ENCODE measurements at regions not wholly inside any gene's neighbourhood (a gene's known extent, or its start where the extent isn't known, plus 50 kb on each side); places are given as distances from the start of the nearest gene placed in this dataset.
"Not testable (repeated sequence)": the region's sequence is repeated elsewhere in the genome, so short reads cannot be mapped to it uniquely, and the experiment has no call there.

DNA sequence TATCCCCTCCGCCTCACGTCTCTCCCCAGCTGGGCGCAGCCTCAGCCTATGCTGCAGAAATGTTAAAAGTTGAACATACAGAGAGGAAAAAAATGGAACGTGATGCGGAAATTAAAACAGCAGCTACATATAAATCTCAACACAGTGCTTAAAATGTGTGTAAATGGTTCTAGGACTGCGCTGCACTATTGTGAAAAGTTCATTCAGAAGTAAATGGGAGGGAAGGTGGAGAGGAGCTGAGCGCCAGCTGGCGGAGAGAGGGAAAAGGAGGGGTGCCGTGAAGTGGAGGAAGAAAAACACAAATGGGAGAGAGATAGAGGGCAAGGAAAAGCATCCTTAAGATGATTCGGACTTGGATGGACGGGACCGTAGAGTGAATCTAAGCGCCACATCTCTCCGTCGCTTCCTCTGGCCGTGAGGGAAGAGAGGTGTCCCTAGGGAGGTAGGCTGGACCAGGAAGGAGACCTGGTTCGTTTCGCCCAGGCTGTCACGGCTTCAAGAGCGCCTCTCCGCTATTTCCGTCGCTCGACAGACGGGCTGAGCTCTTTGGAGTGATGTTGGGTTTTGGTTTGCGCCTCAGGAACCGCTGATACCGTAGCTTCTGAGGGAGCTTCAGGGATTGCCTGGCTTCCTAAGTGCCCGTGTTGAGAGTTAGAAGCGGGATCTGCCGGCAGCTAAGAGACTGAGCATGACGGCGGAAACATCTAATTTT, 113.7 kb downstream of the TRIM27 start:
- no peak for DNase-seq

DNA sequence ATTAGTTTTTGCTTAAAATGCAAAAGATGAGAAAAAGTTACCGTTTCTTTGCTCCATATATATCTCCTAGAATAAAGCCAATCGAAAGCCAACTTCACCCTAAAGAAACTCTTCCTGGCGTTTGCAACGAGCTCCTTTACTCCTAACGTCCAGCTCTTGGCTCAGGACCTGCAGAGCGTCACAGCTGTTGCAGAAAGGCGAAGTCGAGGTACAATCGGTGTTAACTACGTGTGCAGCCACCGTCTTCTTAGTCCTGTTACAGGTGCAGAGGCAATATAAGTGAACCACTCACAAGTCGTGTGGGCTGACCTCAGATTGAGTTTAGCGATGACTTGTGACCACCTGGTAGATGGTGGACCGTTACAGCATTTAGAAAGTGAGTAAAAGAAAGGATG, 113.1 kb downstream of the TRIM27 start:
- DNase-seq, result no peak

DNA sequence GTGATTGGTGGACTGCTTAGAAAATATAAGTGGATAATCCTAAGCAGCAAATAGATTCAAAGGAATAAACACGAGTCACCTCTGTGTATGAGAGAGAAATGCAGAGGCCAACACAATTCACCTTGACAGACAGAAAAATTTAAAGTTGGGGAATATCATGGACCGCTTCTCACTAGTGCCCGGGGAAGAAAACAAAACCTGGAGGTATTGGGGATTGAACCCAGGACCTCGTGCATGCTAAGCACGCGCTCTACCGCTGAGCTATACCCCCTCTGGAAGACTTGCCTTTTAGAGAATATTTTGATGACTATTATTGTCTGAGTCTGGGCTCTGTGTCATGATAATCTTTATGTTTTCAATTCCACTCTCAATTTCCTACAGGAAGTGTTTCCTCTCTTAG, 111.9 kb downstream of the TRIM27 start:
- peak; percentile 35 for DNase-seq

DNA sequence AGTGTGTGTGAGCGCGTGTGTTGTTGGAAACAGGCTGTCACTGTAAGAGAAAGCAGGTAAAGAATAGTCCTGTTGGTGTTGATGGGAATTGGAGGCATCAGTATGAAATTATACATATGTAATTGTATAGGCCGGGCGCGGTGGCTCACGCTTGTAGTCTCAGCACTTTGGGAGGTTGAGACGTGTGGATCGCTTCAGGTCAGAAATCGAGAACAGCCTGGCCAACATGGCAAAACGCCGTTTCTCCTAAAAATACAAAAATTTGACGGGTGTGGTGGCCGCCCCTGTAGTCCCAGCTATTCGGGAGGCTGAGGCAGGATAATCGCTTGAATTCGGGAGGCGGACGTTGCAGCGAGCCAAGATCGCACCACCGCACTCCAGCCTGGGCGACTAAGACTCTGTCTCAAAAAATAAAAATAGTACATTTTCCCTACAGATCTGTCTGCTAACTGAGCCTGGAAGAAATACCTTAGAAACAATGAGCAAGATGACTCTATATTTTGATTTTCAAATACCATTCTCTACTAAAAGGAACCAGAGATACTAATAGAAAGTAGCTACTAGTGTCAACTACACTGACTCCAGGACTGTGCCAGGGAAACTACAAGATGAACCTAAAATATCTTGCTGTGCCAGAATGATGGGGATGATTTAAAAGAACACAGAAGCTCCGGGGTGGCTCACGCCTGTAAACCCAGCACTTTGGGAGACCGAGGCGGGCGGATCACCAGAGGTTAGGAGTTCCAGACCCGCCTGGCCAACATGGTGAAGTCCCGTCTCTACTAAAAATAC, 110.8 kb downstream of the TRIM27 start:
- DNase-seq, result no peak

DNA sequence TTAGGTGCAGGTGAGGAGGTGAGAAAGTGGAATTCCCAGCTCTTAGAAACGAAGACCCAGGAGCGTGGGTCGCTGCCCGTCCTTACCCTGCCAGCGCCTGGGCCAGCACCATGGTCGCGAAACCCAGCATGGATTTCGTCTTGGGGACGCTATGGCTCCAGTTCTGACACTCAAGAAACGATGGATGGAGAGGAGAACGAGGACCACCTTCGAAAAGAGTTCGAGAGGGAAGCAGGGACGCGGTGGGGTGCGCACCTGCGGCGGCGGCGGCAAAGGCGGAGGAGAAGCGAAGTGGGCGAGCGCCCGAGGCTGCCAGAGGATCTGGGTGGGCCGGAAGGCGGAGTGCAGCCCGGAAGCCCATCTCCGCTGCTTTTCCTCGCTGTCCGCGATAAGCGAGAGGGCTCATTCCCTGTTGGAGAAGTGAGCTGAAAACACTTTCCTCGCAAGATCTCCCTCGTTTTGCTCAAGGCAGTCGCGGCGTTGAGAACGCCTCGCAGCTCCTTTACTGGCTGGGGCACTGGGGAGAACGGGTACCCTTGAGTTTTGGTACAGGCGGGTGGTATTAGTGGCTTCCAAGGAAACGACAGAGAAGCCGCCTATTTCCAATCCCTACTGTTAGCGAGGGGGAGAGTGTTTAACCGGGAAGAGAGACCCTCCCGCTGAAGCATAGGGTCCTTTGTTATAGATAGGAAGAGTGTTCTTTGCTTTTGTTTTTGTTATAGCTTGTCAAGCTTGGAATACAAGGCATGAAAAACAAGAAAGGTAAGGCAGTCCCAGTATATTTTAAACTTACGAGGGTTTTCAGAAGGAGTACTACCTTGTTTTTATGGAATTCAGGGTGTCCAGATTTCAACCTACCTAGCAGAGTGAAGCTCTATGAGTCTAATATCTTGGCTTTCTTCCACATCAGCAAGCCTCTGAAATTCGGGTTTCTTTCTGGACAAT, 109.5 kb downstream of the TRIM27 start:
- DNase-seq, result no peak

DNA sequence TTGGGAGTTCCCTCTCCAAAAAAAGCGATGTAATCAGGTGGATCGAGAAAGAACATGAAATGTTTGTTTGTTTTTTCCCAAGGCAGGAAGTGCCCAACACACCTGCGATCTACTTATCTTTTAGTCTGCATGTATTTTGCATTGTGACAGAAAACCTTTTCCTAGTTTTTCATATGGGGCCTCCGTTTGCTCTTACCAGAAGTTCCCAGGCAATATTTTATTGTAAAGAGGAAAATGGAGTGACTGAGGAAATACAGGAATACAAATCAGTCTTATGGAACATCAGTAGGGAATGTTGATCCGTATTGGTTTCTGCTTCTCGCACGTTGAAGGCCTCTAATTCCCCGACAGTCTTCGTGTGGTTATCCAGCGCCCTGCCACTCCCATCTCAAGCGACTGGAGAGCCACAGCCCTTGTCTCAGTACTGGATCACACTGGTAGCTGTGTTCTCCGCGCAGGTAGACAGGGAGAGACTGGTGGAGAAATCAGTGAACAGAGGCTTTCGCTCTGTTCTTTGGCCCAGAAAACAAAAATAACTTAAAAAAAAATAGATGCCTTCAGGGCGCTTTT, 107.4 kb downstream of the TRIM27 start:
- DNase-seq, result no peak

DNA sequence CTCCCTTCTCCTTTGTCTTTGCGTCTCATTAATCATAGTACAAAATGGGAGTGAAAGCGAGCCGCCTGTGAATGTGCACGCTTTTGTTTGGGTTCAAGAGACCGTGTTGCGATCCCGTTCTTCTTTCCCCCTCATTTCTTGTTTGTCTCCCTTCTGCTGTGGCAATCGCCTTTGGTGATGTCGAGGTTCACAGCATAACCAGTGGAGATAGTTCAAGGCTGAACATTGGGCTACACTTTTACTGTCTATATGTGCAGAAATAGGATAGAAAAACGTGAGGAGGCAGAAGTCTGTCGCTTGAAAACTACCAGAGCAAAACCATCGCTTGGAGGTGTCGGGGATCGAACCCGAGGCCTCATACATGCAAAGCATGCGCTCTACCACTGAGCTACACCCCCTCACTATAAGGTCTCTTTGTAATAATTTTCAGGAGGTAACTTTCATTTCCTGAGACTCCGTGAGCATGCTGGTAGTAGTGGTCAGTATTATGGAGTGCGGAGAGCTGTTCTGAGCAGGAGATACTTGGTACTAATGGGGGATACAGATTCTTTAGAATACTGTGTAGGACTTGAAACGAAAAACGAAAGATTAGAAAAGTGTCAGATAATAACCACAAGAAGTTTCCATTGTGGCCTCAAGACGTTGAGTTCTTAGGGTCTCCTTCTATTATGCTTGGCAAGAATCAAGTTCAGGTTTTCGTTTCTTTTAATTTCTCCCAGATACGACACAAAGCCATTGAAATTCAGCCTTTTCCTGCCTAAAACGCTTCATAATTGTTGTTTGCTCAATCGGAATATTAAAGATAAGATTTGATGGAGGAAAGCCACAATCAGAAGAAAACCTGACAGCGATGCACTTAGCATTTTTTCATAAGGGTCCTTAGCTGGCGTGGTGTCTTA, 106.6 kb downstream of the TRIM27 start:
- peak; percentile 78 for DNase-seq

DNA sequence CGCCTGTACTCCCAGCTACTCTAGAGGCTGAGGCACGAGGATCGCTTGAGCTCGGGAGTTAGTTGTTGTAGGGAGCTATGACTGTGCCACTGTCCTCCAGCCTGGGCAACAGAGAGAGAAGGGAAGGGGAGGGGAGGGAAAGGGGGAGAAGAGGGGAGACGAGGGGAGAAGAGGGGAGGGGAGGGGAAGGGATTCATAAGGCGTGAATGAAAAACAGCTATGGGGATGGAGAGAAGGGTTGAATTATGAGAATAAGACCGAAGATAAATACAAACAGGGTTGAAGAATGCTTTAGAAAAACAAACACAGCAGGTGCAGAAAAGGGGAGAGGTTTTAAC, 106.0 kb downstream of the TRIM27 start:
- DNase-seq, result no peak

DNA sequence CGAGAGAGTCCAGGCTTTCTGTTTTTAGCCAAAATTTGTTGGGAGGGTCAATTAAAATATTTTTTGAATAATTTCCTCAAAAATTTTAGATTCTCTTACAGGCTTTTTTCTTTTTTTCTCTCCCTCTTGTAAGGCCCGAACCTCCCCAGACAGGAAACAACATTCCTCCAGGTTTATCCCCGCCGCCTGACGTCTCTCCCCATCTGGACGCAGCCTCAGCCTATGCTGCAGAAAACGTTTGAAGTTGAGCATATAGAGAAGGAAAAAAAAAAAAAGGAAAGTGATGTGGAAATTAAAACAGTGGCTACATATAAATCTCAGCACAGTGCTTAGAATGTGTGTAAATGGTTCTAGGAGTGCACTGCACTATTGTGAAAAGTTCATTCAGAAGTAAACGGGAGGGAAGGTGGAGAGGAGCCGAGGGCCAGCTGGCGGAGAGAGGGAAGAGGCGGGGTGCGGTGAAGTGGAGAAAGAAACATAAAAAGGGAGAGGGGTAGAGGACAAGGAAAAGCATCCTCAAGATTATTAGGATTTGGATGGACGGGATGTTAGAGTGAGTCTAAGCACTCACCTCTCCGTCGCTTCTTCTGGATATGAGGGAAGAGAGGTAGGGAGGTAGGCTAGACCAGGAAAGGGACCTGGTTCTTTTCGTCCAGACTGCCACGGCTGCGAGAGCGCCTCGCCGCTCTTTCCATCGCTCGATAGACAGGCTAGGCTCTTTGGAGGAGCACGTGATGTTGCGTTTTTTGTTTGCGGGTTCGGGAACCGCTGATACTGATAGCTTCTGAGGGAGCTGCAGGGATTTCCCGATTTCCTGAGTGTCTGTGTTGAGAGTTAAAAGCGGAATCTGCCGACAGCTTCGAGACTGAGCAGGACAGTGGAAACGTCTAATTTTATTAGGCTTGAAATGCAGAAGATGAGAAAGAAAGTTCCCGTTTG, 98.7 kb downstream of the TRIM27 start:
- no peak for DNase-seq

DNA sequence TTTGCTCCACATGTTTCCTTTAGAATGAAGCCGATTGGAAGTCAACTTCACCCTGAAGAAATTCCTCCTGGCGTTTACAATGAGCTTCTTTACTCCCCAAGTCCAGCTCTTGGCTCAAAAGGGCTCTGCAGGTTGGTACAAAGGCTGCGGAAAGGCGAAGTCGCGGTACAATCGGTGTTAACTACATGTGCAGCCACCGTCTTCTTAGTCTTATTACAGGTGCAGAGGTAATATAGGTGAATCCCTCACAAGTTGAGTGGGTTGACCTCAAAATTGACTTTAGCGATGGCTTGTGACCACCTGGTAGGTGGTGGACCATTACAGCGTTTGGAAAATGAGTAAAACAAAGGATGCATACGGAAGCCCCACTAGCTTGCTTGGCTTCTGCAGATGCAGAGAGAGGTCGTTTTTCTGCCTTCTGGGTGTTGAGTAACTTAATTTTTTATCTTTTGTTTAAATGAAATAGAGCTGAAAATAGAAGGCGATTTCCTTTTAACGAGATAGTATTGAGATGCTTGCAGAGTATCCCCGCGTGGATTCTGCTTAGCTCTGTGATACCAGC, 98.0 kb downstream of the TRIM27 start:
- DNase-seq, result no peak

DNA sequence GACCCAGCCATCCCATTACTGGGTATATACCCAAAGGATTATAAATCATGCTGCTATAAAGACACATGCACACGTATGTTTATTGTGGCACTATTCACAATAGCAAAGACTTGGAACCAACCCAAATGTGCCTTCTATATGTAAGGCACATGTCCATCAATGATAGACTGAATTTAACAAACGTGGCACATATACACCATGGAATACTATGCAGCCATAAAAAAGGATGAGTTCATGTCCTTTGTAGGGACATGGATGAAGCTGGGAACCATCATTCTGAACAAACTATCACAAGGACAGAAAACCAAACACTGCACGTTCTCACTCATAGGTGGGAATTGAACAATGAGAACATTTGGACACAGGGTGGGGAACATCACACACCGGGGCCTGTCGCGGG, 92.1 kb downstream of the TRIM27 start:
- DNase-seq, result not testable (repeated sequence)

DNA sequence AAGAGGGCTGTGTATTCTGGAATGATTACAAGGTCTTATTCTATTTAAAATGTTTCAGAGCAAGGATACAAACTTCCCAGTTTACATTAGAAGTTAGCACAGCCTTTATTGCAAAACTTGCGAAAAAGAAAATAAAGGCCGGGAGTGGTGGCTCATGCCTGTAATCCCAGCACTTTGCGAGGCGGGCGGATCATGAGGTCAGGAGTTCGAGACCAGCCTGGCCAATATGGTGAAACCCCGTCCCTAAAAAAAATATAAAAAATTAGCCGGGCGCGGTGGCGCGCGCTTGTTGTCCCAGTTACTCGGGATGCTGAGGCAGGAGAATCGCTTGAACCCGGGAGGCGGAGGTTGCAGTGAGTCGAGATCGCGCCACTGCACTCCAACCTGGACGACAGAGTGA, 87.1 kb downstream of the TRIM27 start:
- DNase-seq, result not testable (repeated sequence)

DNA sequence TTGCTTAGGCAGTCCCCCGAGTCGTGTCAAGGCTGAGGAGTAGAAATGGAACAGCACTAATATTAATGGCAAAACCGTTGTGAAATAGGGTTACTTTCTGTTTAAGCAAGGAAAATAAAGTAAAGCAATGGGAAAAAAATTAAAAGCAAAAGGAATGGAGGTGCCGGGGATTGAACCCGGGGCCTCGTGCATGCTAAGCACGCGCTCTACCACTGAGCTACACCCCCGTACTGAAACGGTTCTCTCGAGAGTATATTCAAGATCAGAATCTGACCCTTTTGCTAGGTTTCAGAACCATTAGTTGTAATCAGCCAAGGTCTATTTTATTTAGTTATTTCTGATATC, 85.5 kb downstream of the TRIM27 start:
- peak; percentile 89 for DNase-seq

DNA sequence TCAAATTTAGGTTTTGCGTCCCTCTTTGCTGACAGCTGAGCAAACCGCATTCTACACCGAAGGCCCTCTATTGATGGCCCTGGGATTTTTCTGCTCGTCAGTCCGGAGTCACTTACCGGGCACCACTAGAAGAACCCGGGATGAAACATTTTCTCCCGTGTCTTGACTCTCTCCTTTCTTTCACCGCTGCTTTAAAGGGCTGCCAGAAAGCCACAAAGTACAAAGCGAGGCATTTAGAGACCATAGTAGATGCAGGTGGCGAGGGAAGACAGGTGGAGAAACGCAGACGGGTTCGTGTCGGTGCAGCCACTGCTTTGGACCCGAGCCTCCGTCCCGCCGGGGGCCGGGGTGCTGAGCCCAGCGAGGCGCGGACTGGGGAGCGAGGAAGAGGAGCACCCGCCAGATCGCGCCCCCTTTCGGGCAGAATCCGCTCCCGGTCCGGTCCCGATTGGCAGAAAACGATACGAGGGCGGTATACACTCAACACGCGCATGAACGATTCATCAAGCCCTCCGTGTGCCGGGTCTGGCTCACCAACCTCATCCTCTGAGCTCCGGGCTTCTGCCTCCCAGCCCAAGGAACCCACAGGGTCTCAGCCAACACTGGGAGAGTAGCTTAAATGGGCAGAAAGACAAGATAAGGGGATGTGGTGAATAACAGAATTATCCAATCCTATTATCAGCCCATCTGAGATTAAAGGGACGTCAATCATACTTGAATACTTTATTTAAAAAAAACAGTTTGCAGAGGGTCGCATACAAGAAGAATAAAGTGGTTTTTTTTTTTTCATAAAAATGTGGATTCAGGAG, 84.9 kb downstream of the TRIM27 start:
- peak; percentile 71 for DNase-seq

DNA sequence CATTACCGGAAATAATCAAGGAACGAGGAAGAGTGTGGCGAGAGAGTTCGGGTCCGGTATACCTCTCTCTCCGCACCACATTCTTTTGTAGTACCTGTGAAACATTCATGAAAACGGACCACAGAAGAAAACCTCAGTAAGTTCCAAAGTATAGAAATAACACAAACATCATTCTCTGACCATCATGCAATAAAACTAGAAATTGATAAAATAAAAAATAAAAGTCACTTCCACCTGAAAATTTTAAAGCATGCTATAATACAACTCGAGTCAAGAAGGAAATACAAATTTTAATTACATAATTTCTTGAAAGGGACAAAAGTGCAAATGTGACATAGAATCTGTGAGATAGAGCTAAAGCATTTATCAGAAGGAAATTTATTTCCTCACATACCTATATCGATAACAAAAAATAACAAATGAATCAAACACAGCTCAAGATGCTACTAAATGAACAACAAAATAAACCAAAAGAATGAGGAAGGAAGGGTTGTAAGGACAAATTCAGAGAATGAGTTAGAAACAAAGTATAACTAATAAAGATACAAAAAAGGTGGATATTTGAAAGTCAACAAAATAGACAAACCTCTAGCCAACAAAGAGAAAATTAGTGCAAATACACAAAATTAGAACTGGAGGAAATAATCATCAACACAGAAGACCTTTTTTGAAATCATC, 84.2 kb downstream of the TRIM27 start:
- no peak for DNase-seq

DNA sequence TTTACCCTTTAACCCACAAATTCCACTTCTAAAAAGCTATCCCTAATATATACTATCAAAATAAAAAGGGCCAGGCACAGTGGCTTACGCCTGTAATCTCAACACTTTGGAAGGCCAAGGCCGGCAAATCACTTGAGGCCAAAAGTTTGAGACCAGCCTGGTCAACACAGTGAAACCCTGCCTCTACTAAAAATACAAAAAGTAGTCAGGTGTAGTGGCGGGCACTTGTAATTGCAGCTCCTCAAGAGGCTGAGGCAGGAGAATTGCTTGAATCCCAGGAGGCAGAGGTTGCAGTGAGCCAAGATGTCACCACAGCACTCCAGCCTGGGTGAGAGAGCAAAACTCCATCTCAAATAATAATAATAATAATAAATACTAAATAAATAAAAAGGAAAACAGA, 82.5 kb downstream of the TRIM27 start:
- DNase-seq, result no peak

DNA sequence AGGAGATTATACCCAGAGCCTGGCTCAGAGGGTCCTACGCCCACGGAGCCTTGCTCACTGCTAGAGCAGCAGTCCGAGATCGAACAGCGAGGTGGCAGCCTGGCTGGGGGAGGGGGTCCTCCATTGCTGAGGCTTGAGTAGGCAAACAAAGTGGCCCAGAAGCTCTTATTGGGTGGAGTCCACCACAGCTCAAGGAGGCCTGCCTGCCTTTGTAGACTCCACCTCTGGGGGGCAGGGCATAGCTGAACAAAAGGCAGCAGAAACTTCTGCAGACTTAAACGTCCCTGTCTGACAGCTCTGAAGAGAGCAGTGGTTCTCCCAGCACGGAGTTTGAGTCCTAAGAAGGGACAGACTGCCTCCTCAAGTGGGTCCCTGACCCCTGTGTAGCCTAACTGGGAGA, 75.0 kb downstream of the TRIM27 start:
- not testable (repeated sequence) for DNase-seq

Data from kidney glomerular epithelial cell (primary cell).